ENCODE measurements at regions not wholly inside any gene's neighbourhood (a gene's known extent, or its start where the extent isn't known, plus 50 kb on each side); places are given as distances from the start of the nearest gene placed in this dataset.
"Not testable (repeated sequence)": the region's sequence is repeated elsewhere in the genome, so short reads cannot be mapped to it uniquely, and the experiment has no call there.

DNA sequence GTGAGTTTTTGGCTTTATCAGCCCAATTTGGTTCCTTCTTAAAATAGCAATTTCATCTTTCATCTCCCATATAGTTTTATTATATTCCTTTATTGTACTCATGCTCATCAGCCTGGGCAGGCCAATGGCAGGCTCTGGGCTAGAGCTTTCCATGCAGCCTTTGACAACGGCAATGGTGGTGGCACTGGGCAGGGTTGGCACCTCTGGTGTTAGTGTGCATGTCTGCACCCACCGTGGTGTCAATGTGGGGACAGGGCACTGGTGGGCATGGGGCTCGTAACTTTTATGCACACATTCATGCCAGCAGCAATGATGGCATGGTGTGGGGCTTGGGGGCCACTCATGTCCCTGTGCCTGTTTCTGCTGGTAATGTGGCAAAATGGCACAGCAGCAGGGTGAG is 1305.4 kb downstream of the DSC3 start:
- no peaks in the 10 kb centered on the region for H3K27me3 Mint-ChIP-seq
- H3K27ac Mint-ChIP-seq, result no peak overlapping the region
- no peaks in the 10 kb centered on the region for H3K36me3 Mint-ChIP-seq (ENCODE audit: low read depth)
- ATAC-seq (ENCODE audit: low read depth), result no peak
- H3K4me1 Mint-ChIP-seq, result no peaks in the 10 kb centered on the region
- H3K4me3 Mint-ChIP-seq, result no peak overlapping the region
- POLR2A ChIA-PET, result no interaction called here
- TF ChIP-seq, protein P1, sequence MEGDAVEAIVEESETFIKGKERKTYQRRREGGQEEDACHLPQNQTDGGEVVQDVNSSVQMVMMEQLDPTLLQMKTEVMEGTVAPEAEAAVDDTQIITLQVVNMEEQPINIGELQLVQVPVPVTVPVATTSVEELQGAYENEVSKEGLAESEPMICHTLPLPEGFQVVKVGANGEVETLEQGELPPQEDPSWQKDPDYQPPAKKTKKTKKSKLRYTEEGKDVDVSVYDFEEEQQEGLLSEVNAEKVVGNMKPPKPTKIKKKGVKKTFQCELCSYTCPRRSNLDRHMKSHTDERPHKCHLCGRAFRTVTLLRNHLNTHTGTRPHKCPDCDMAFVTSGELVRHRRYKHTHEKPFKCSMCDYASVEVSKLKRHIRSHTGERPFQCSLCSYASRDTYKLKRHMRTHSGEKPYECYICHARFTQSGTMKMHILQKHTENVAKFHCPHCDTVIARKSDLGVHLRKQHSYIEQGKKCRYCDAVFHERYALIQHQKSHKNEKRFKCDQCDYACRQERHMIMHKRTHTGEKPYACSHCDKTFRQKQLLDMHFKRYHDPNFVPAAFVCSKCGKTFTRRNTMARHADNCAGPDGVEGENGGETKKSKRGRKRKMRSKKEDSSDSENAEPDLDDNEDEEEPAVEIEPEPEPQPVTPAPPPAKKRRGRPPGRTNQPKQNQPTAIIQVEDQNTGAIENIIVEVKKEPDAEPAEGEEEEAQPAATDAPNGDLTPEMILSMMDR (IDR thresholded peaks at IDR 0.05), result no peak
- intact Hi-C loops (cut with micrococcal nuclease), result no loop called here
- peaks cover 3% of the 10 kb centered on the region for H3K9me3 Mint-ChIP-seq
- no peak for DNase-seq
- CTCF ChIA-PET, result no interaction called here

DNA sequence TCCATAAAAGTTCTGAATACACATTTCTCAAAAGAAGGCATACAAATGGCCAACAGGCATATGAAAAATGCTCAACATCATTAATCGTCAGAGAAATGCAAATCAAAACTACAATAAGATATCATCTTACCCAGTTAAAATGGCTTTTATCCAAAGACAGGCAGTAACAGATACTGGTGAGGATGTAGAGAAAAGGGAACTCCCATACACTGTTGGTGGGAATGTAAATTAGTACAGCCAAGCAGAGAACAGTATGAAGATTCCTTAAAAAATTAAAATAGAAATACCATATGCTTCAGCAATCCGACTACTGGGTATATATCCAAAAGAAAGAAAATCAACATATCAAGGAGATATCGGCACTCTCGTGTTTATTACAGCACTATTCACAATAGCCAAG is 1312.5 kb downstream of the DSC3 start:
- CTCF ChIA-PET, result no interaction called here
- TF ChIP-seq, protein P1 (IDR thresholded peaks at IDR 0.05), result no peak
- Mint-ChIP-seq H3K4me3 (no peak overlapping the region), H3K36me3 (ENCODE audit: low read depth) (no peaks in the 10 kb centered on the region), H3K27me3 (no peaks in the 10 kb centered on the region), H3K27ac (no peak overlapping the region), H3K4me1 (no peaks in the 10 kb centered on the region), H3K9me3 (peaks cover 6% of the 10 kb centered on the region)
- intact Hi-C loops (cut with micrococcal nuclease), result no loop called here
- DNase-seq, result no peak
- no peak for ATAC-seq (ENCODE audit: low read depth)
- POLR2A ChIA-PET, result no interaction called here

DNA sequence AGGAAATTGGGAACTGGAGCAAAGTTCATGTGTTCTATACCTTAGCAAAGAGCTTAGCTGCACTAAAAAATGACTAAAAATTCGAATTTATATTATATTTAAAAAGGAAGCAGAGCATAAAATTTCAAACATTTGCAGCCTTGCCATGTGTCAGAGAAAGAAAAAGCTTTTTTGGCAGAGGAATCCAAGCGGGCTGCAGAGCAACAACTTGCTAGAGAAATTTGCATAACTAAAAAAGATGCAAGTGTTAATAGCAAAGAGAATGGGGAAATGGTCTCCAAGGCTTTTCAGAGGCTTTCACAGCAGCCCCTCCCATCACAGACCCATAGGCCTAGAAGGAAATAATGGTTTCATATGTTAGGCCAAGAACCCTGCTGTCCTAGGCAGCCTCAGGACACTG is 1315.9 kb downstream of the DSC3 start:
- no peak for ATAC-seq (ENCODE audit: low read depth)
- intact Hi-C loops (cut with micrococcal nuclease), result no loop called here
- ChIA-PET CTCF (no interaction called here), POLR2A (no interaction called here)
- H3K36me3 Mint-ChIP-seq (ENCODE audit: low read depth), result no peaks in the 10 kb centered on the region
- no peak for DNase-seq
- peaks cover 4% of the 10 kb centered on the region for H3K9me3 Mint-ChIP-seq
- no peaks in the 10 kb centered on the region for H3K27me3 Mint-ChIP-seq
- TF ChIP-seq, protein P1 (IDR thresholded peaks at IDR 0.05), result no peak
- H3K4me3 Mint-ChIP-seq, result no peak overlapping the region
- H3K4me1 Mint-ChIP-seq, result no peaks in the 10 kb centered on the region
- no peak overlapping the region for H3K27ac Mint-ChIP-seq

DNA sequence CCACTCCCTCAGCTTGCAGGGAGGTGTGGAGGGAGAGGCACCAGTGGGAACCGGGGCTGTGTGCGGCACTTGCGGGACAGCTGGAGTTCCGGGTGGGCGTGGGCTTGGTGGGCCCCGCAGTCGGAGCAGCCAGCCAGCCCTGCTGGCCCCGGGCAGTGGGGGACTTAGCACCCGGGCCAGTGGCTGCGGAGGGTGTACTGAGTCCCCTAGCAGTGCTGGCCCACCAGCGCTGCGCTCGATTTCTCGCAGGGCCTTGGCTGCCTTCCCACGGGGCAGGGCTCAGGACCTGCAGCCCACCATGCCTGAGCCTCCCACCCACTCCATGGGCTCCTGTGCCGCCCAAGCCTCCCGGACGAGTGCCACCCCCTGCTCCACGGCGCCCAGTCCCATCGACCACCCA is 1319.1 kb downstream of the DSC3 start:
- DNase-seq; POLR2A ChIA-PET; H3K9me3 Mint-ChIP-seq; intact Hi-C loops (cut with micrococcal nuclease); H3K27me3 Mint-ChIP-seq; H3K36me3 Mint-ChIP-seq (ENCODE audit: low read depth); ATAC-seq (ENCODE audit: low read depth); H3K27ac Mint-ChIP-seq; H3K4me3 Mint-ChIP-seq; CTCF ChIA-PET; H3K4me1 Mint-ChIP-seq: not testable (repeated sequence)

DNA sequence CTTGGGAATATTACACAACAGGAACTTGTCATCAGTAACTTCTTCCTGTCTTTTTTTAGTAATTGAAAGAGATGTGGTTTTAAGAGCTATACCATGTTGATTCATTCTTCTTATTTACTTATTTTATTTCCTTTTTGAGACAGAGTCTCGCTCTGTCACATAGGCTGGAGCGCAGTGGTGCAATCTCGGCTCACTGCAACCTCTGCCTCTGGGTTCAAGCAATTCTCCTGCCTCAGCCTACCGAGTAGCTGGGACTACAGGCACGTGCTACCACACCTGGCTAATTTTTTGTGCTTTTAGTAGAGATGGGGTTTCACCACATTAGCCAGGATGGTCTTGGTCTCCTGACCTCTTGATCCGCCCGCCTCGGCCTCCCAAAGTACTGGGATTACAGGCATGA is 1326.6 kb downstream of the DSC3 start:
- not testable (repeated sequence) for H3K4me1 Mint-ChIP-seq

DNA sequence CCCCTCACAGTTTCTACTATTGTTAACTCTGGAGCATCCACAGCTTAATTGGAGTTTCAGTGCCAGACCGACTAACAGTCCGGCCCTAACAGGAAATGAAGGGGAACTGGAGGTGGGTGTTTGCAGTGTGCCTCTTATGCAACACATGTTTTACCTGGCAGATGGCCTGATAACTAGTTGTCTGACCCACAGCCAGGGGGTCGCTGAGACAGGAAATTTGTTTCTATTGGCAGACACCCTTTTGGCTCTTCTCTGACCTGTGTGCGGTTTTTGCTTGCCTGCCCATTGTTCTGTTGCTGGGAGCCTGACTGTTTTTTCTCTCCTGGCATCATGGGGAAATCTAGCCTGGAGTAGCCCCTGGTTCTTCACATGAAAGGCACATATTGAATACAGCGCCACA is 1329.8 kb downstream of the DSC3 start:
- Mint-ChIP-seq H3K27ac (no peak overlapping the region), H3K4me1 (no peaks in the 10 kb centered on the region), H3K27me3 (no peaks in the 10 kb centered on the region), H3K36me3 (ENCODE audit: low read depth) (no peaks in the 10 kb centered on the region), H3K9me3 (peaks cover 9% of the 10 kb centered on the region), H3K4me3 (no peak overlapping the region)
- DNase-seq, result no peak
- intact Hi-C loops (cut with micrococcal nuclease), result no loop called here
- ChIA-PET CTCF (no interaction called here), POLR2A (no interaction called here)
- ATAC-seq (ENCODE audit: low read depth), result no peak
- TF ChIP-seq, protein P1 (IDR thresholded peaks at IDR 0.05), result no peak

More for the DNA sequence above, 1326.6 kb downstream of the DSC3 start:
- H3K9me3 Mint-ChIP-seq; H3K4me3 Mint-ChIP-seq; ATAC-seq (ENCODE audit: low read depth); H3K36me3 Mint-ChIP-seq (ENCODE audit: low read depth); intact Hi-C loops (cut with micrococcal nuclease); H3K27me3 Mint-ChIP-seq; POLR2A ChIA-PET; DNase-seq; CTCF ChIA-PET; H3K27ac Mint-ChIP-seq: not testable (repeated sequence)
